ENCODE measurements at regions not wholly inside any gene's neighbourhood (a gene's known extent, or its start where the extent isn't known, plus 50 kb on each side); places are given as distances from the start of the nearest gene placed in this dataset.
"Not testable (repeated sequence)": the region's sequence is repeated elsewhere in the genome, so short reads cannot be mapped to it uniquely, and the experiment has no call there.

DNA sequence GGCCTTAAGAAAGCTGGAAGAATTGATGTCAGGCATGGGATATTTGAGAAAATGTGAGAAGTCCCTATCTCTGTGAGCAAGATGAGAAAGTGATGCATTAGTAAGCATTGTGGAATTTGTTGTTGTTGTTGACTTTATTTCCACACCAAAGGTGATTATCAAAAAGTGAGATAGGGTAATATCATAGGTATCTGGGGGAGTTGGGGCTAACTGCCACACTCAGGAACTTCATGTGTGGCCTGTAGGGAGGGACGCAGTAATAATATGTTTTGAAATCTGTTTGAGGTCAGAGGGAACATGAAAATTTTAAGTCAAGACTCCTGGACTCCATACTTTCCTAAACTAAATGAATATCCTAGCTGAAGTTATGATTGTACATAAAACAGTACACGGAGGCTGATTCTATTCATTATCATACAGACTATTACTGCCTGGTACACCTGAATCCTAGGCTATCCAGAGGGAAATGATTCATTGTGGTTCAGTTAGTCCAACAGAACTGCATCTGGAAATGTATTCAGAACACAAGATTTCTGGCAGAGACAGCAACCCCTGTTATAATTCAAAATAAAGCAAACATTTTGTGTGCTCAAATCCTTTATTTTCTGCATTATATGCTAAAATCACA lies 304.8 kb downstream of the CPS1 start:
- DNase-seq, result no peak

DNA sequence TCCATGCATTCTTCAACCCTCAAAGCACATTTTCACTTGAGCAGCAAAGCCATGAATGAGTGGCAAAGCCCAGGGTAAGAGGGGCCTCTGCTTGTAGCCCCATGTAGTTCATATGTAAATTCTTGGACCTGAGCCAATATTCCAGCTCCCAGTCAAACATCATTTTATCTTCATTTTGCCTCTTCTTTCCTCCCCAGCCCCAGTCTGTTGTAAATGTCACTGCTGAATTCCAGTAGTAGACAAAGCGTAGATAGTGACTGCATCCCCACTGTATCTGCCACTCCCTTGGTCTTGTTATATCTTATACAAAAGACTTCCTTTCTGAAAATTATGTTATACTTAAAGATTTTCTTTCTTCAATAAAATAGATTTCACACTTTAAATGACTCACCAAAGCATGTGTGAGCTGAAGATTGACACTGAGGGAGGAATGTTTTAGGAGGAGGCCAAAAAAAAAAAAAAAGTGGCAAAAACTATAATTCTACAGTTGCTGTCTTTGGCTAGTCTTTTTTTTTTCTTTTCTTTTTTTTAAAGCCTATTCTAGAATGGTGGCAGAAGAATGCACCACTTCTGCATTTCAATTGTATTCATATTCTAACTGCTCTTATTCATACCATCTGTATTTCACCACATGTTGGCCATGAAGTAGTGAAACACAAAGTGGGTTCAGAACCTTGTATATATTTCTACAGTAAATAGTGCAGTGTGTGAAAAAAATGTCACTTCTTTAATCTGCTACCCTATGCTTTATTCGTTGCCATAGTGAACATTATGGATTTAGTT lies 306.1 kb downstream of the CPS1 start:
- DNase-seq, result no peak

- no peak for DNase-seq
Observed at GRCh38 chr2:210863283-210863682, 306.9 kb downstream of the CPS1 start.

GRCh38 chr2:210871566-210871965 lies 315.2 kb downstream of the CPS1 start:
- not testable (repeated sequence) for DNase-seq

DNA sequence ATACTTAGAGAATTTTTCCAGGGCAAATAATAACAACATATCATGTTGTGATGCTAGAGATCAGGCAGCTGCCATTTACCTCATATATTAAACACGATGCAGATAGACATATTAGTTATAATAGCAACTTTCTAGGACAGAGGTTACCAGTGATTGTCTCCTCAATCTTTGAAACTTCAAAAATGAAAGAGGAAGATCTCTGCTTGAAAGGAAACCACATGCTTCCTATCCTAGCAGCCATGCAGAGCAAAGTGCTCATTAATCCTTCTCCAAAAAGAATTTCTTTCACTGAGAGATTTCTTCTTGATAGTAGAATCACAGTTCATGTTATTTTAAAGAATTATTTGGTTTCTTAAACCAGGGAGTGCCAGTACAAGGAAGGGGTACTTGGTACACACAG lies 317.2 kb downstream of the CPS1 start:
- DNase-seq, result no peak

DNA sequence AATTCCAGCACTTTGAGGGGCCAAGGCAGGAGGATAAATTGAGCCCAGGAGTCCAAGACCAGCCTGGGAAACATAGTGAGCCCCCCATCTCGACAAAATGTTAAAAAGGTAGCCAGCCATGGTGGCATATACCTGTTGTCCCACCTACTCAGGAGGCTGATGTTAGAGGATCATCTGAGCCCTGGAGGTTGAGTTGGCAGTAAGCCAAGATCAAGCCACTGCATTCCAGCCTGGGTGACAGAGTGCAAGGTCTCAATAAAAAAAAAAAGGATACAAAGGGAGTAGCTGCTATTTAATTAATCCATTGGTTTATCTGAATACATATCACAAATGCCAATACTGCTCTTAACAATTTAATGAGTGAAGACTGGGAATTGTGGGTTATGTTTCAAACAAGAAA lies 327.8 kb downstream of the CPS1 start:
- DNase-seq, result no peak

- no peak for DNase-seq
Observed at GRCh38 chr2:210888035-210888434, 331.6 kb downstream of the CPS1 start.

DNA sequence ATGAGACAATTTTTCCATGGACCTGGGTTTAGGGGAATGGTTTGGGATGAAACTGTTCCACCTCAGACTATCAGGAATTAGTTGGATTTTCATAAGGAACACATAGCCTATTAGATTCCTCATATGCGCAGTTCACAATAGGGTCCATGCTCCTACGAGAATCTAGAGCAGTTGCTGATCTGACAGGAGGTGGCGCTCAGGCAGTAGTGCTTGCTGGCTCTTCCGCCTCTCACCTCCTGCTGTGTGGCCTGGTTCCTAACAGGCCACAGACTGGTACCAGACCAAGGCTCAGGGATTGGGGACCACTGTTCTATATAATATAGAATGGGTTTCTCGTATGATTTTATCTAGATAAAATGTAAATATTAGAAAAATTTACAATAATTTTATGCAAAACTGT lies 338.7 kb downstream of the CPS1 start:
- peak in 1 of 2 experiments; percentile 3 for DNase-seq

DNA sequence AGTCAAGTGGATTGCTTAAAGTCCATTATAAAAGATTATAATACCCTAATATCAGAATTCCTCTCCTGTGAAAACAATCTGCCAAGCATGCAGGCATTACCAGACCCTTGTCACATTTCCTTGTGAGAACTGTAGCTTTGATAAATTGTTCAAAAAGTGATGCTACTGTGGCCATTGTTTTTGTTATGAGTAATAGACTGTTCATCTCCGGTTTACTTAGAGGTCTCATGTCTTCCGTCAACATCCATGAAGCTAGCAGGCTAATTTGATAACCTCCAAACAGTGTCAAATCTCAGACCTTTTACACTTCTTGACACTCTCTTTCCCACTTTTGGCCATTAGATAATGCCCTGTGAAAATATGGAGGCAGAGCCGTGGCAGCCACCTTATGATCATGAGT lies 342.7 kb downstream of the CPS1 start:
- DNase-seq, result no peak

DNA sequence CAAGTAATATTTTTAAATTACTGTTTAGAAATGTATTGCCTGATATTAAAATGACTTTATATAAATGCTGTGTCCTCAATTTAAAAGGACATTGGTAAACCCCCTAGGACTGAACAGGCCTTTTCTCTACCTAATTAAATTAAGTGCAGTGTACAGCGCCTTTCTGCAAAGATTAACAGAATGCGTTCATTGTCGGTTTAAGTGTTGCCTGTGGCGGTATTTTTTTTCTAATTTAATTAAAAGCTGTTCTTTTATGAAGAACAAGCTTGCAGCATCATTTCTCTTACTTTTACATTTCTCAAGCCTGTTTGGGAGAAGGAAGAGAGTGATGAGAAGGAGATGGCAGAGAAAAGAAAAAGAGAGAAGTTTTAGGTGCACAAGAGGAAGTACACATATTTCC lies 344.9 kb downstream of the CPS1 start:
- no peak for DNase-seq

- no peak for DNase-seq
Observed at GRCh38 chr2:210912779-210913178, 356.4 kb downstream of the CPS1 start.

- no peak for DNase-seq
Observed at GRCh38 chr2:210913461-210913860, 357.1 kb downstream of the CPS1 start.

DNA sequence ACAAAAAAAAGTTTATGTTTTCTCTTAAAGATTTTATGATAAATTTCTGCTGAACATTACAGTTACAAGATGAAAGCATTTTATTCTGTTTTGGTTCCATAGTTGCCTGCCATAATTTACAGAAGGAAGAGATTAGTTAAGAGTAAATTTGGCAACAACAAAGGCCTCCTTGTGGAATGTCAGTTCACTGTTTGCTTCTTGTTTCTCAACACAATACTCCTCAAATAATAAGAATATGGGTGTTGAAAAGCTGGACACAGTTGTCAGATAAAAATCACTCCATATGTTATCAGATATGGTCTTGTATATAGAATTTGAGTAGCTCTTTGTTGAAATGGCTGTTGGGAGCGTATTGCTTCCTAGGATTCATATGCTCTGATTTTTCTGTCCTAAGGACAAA lies 359.5 kb downstream of the CPS1 start:
- no peak for DNase-seq

DNA sequence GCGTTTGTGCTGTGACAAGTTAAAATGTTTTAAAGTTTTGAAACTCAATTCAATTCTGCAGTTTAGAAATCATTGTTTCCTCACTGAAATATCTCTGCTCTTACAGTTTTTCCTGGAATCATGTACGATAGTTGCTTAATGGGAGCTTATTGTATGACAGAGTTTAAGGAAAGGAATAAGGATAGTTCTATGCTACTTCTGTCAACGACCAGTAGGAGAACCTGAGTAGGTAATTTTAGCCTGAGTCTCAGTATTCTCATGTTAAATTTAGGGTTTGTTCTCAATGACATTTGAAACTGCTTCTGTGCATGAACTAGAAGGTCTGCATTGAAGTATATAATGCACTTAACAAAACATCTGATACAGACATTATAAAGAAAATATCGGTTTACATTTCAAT lies 361.1 kb downstream of the CPS1 start:
- no peak for DNase-seq

- no peak for DNase-seq
Observed at GRCh38 chr2:210919128-210919527, 362.7 kb downstream of the CPS1 start.

DNA sequence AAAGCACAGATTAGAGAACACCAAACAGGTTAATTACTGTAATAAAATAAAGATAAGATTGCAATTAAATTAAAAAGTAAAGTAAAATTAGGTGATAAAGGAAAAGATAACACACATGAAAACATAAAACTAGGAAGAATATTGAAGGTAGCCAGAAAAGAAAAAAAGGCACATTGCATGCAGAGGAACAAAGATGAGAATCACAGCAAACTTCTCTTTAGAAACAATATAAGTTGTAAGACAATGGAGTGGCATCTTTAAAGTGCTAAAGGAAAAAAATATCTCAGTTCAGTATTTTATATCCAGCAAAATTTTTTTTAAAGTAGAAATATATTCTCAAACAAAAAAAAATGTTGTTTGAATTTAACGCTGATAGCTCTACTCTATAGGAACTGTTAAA lies 366.0 kb downstream of the CPS1 start:
- DNase-seq, result no peak

DNA sequence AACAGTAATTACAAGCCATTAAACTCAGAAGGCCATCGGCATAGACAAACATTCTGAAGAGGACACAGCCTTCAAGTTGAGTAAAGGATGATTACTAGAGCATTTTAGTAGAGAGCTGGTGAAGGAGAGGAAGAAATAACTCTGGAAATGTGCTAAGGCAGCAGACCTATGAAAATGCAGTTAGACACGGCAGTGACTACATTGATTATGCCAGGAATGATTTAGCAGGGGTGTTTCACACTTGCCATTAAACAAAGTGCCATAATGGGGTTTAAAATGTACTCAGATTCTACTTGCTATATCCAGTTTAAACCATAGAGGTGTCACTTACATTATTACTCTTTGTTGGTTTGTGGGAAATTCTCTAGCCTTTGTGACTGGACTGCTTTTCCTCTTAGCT lies 372.3 kb downstream of the CPS1 start:
- DNase-seq, result no peak

- DNase-seq, result no peak
Observed at GRCh38 chr2:210938228-210938627, 381.8 kb downstream of the CPS1 start.

GRCh38 chr2:210946395-210946794 lies 390.0 kb downstream of the CPS1 start:
- no peak for DNase-seq

- DNase-seq, result not testable (repeated sequence)
Observed at GRCh38 chr2:210950434-210951060, 394.1 kb downstream of the CPS1 start.

DNA sequence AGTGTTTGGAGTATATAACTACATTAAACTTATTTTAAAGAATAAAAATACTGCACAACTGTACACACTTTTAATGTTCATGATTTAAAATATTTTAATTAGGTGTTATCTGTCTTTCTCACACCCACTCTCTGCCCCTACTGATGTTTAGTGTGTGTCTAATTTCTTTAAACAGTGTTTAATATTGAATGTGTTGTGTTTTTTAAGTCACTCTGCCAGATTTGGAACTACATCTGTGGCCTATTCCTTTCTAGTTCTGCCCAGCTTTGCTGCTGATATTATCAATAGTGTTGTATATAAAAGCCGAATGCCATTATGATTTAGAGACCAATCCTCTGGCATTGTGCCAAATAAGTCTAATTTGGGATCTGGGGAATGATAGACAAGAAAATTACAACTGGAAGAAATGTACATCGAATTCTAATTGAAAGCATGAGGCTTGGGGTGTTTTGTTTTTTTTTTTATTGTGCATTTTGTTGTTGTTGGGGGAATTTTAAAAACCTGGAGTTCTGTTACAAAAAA lies 398.0 kb downstream of the CPS1 start:
- no peak for DNase-seq

GRCh38 chr2:210955591-210955990 lies 399.2 kb downstream of the CPS1 start:
- no peak for DNase-seq

DNA sequence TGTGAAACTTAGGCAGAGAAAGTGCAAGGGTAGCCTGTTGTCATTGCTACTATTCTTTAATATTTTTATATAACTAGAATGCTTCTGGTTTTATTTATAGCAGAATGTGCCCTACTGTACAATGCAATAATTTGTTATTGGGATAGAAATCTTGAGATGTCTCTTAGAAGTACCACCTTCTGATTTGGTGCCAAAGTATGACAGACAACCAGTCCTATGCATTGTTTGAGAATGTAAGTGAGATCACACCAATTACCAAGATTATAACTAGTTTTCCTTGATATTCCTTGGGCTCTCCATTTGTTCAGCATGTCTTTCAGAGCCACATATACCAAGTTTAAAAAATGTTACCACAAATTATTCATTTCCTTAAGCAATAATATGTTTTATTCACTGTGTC lies 399.7 kb downstream of the CPS1 start:
- DNase-seq, result no peak

GRCh38 chr2:210961249-210961648 lies 404.9 kb downstream of the CPS1 start:
- DNase-seq, result no peak
